ENCODE measurements at regions not wholly inside any gene's neighbourhood (a gene's known extent, or its start where the extent isn't known, plus 50 kb on each side); places are given as distances from the start of the nearest gene placed in this dataset.

DNA sequence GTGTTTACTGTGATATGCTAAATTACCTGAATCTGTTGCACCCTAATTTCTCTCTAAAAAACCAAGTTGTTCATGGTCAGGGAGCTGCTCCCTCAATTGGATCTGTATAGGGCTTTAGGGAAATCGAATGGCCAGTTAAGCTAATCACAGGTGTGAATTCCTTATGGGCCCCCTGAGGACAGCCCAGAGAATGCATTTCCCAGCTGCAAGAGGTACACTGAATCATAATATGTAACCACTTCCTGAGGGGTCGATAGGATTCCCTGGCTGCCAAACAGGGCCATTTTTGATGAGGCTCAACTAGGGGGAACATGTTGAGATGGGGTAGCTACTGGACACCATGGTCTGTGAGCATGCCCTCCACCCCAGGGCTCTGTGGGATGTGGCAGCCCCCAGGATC lies 478.6 kb downstream of the CCDC171 start:
- no peak for DNase-seq (ENCODE audit: low spot score)
- H3K27ac ChIP-seq = no peak overlapping the region

DNA sequence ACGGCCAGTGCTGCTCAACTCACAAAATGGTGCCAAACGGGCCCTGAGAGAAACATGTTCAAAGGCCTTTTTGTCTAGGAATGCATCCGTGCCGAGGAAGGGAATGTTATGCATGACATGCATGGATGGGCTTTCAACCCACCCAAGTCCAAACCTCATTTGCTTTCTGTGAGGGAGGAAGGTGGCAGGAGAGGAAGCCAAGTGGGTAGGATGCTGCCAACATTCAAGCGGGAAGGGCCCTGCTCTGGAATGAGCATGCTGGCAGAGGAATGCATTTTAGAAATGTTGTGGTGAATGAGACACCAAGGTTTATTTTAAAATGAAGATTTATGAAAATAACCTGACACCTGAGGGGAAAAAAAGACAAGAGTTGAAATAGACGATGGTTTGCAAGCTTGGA lies 479.1 kb downstream of the CCDC171 start:
- H3K9me3 ChIP-seq (ENCODE audit: low read depth) = no peaks in the 10 kb centered on the region
- no peaks in the 10 kb centered on the region for H3K36me3 ChIP-seq (replicated peaks; ENCODE audit: insufficient read depth, low read depth)
- no peak overlapping the region for H2AFZ ChIP-seq
- no peaks in the 10 kb centered on the region for H3K27me3 ChIP-seq
- no peak overlapping the region for H3K4me2 ChIP-seq
- no peaks in the 10 kb centered on the region for H3K4me1 ChIP-seq (ENCODE audit: insufficient read depth)
- H3K9me2 ChIP-seq (replicated peaks; ENCODE audit: insufficient read depth) = no peaks in the 10 kb centered on the region
- no peak overlapping the region for H3K4me3 ChIP-seq
- no peaks in the 10 kb centered on the region for H3K79me2 ChIP-seq
- no peaks in the 10 kb centered on the region for H4K20me1 ChIP-seq (ENCODE audit: insufficient read depth, poor library complexity, severe bottlenecking)
- no peak for TF ChIP-seq EZH2phosphoT487 (IDR thresholded peaks at IDR 0.05; ENCODE audit: low read depth, severe bottlenecking, unreplicated experiment)
- no peak for TF ChIP-seq EZH2 (IDR thresholded peaks at IDR 0.05; ENCODE audit: borderline replicate concordance)
- TF ChIP-seq, protein P1, sequence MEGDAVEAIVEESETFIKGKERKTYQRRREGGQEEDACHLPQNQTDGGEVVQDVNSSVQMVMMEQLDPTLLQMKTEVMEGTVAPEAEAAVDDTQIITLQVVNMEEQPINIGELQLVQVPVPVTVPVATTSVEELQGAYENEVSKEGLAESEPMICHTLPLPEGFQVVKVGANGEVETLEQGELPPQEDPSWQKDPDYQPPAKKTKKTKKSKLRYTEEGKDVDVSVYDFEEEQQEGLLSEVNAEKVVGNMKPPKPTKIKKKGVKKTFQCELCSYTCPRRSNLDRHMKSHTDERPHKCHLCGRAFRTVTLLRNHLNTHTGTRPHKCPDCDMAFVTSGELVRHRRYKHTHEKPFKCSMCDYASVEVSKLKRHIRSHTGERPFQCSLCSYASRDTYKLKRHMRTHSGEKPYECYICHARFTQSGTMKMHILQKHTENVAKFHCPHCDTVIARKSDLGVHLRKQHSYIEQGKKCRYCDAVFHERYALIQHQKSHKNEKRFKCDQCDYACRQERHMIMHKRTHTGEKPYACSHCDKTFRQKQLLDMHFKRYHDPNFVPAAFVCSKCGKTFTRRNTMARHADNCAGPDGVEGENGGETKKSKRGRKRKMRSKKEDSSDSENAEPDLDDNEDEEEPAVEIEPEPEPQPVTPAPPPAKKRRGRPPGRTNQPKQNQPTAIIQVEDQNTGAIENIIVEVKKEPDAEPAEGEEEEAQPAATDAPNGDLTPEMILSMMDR (IDR thresholded peaks at IDR 0.05; ENCODE audit: poor library complexity) = no peak
- no peak for DNase-seq (ENCODE audit: low spot score)
- WGBS (ENCODE audit: low lambda C conversion rate, missing lambda C conversion rate) = 93% methylated on average over 6 of the region's 6 CpGs
- no peak overlapping the region for H3K27ac ChIP-seq

More for the DNA sequence above, 478.6 kb downstream of the CCDC171 start:
- TF ChIP-seq, protein P1 (IDR thresholded peaks at IDR 0.05; ENCODE audit: poor library complexity) = no peak
- TF ChIP-seq EZH2phosphoT487 (IDR thresholded peaks at IDR 0.05; ENCODE audit: low read depth, severe bottlenecking, unreplicated experiment) (no peak), EZH2 (IDR thresholded peaks at IDR 0.05; ENCODE audit: borderline replicate concordance) (no peak)
- Histone ChIP-seq H3K4me3 (no peak overlapping the region), H2AFZ (no peak overlapping the region), H3K36me3 (replicated peaks; ENCODE audit: insufficient read depth, low read depth) (no peaks in the 10 kb centered on the region), H3K79me2 (no peaks in the 10 kb centered on the region), H3K4me2 (no peak overlapping the region), H3K9me2 (replicated peaks; ENCODE audit: insufficient read depth) (no peaks in the 10 kb centered on the region), H4K20me1 (ENCODE audit: insufficient read depth, poor library complexity, severe bottlenecking) (no peaks in the 10 kb centered on the region), H3K9me3 (ENCODE audit: low read depth) (no peaks in the 10 kb centered on the region), H3K4me1 (ENCODE audit: insufficient read depth) (no peaks in the 10 kb centered on the region), H3K27me3 (no peaks in the 10 kb centered on the region)
- WGBS (ENCODE audit: low lambda C conversion rate, missing lambda C conversion rate) = 75% methylated on average over 2 of the region's 2 CpGs

DNA sequence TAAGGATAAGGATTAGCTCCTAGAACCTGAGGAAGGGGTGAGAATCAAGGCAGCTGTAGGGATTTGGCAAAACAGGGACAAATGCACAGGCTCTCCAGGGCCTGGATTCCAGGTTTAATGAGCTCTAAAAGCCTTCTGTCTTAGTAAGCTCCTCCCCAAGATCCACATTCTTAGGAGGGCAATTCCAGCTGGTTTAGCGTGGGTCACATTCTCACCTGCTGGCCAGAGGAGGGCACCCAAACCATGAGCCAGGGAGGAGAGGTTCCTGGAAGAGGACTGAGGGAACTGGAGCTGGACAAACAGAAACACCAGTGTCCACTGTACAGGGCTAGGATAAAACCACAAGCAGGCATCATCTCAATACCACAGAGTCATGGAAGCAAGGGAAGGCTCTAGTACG lies 480.0 kb downstream of the CCDC171 start:
- H4K20me1 ChIP-seq (ENCODE audit: insufficient read depth, poor library complexity, severe bottlenecking) = no peaks in the 10 kb centered on the region
- no peak overlapping the region for H3K4me3 ChIP-seq
- no peaks in the 10 kb centered on the region for H3K79me2 ChIP-seq
- H3K4me2 ChIP-seq = no peak overlapping the region
- H3K9me3 ChIP-seq (ENCODE audit: low read depth) = no peaks in the 10 kb centered on the region
- H3K36me3 ChIP-seq (replicated peaks; ENCODE audit: insufficient read depth, low read depth) = no peaks in the 10 kb centered on the region
- no peak for DNase-seq (ENCODE audit: low spot score)
- no peak overlapping the region for H3K27ac ChIP-seq
- H2AFZ ChIP-seq = no peak overlapping the region
- no peaks in the 10 kb centered on the region for H3K4me1 ChIP-seq (ENCODE audit: insufficient read depth)
- WGBS (ENCODE audit: low lambda C conversion rate, missing lambda C conversion rate) = 65% methylated on average over 2 of the region's 2 CpGs
- H3K9me2 ChIP-seq (replicated peaks; ENCODE audit: insufficient read depth) = no peaks in the 10 kb centered on the region
- TF ChIP-seq EZH2 (IDR thresholded peaks at IDR 0.05; ENCODE audit: borderline replicate concordance) = no peak
- H3K27me3 ChIP-seq = no peaks in the 10 kb centered on the region

DNA sequence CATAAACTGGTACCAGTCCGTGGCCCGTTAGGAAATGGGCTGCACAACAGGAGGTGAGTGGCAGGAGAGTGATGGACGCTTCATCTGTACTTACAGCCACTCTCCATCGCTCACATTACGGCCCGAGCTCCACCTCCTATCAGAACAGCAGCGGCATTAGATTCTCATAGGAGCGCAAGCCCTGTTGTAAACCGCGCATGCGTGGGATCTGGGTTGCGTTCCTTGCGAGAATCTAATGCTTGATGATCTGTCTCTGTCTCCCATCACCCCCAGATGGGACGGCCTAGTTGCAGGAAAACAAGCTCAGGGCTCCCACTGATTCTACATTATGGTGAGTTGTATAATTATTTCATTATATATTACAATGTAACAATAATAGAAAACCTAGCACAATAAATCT lies 480.4 kb downstream of the CCDC171 start:
- no peaks in the 10 kb centered on the region for H3K9me3 ChIP-seq (ENCODE audit: low read depth)
- TF ChIP-seq EZH2 (IDR thresholded peaks at IDR 0.05; ENCODE audit: borderline replicate concordance) (no peak), EZH2phosphoT487 (IDR thresholded peaks at IDR 0.05; ENCODE audit: low read depth, severe bottlenecking, unreplicated experiment) (no peak)
- TF ChIP-seq, protein P1 (IDR thresholded peaks at IDR 0.05; ENCODE audit: poor library complexity) = no peak
- no peak overlapping the region for H2AFZ ChIP-seq
- H3K27me3 ChIP-seq = no peaks in the 10 kb centered on the region
- H4K20me1 ChIP-seq (ENCODE audit: insufficient read depth, poor library complexity, severe bottlenecking) = no peaks in the 10 kb centered on the region
- H3K4me3 ChIP-seq = no peak overlapping the region
- no peak overlapping the region for H3K4me2 ChIP-seq
- H3K79me2 ChIP-seq = no peaks in the 10 kb centered on the region
- H3K4me1 ChIP-seq (ENCODE audit: insufficient read depth) = no peaks in the 10 kb centered on the region
- no peak overlapping the region for H3K27ac ChIP-seq
- H3K9me2 ChIP-seq (replicated peaks; ENCODE audit: insufficient read depth) = no peaks in the 10 kb centered on the region
- no peak for DNase-seq (ENCODE audit: low spot score)
- 88% methylated on average over 14 of the region's 14 CpGs for WGBS (ENCODE audit: low lambda C conversion rate, missing lambda C conversion rate)
- H3K36me3 ChIP-seq (replicated peaks; ENCODE audit: insufficient read depth, low read depth) = no peaks in the 10 kb centered on the region
